IMR-90 (cell line): ENCODE measurements at regions not wholly inside any gene's neighbourhood (a gene's known extent, or its start where the extent isn't known, plus 50 kb on each side); places are given as distances from the start of the nearest gene placed in this dataset.

Experiments
- ATAC-seq: fragments of 200-7000 bp; cut with Tn5 transposase; 2 replicates; pipeline ENCODE4 v1.9.1; 2020; ENCODE audit warnings: low read depth, mild to moderate bottlenecking, moderate library complexity
- BruUV-seq: library from RNA; stranded (reverse); fragments of 400-500 nt; replicated peaks from 2 replicates; lab custom pipeline; 2021; lab: Mats Ljungman, UMichigan
- CTCF ChIA-PET: fragments of 300-600 bp; formaldehyde crosslinking; extraction: SDS; loops from one replicate; lab custom pipeline; 2021; ENCODE audit warnings: antibody characterized with exemption; lab: Yijun Ruan, JAX
- POLR2A ChIA-PET: fragments of 300-600 bp; sonication (Branson Sonifier 250); formaldehyde crosslinking; loops from one replicate; lab custom pipeline; 2022; ENCODE audit warnings: antibody characterized with exemption; ENCODE audit not compliant: unreplicated experiment; lab: Charles Lee
- DNase-seq: peaks from one replicate; pipeline ENCODE4 v3.0.0; 2013
- H2AFZ ChIP-seq: replicated peaks from 2 replicates; pipeline ENCODE3; 2013; ENCODE audit warnings: low read length, mild to moderate bottlenecking; ENCODE audit not compliant: poor library complexity
- H2AK5ac ChIP-seq: 2 replicates; pipeline ENCODE4 v1.6.1; 2013; ENCODE audit warnings: low read depth, low read length, inconsistent platforms
- H2AK9ac ChIP-seq: replicated peaks from 2 replicates; pipeline ENCODE3; 2013; ENCODE audit warnings: mild to moderate bottlenecking, low read depth, low read length, moderate library complexity; ENCODE audit not compliant: poor library complexity
- H2BK120ac ChIP-seq: 2 replicates; pipeline ENCODE4 v1.6.1; 2013; ENCODE audit warnings: low read depth, low read length, inconsistent platforms
- H2BK15ac ChIP-seq: 3 replicates; pipeline ENCODE4 v1.6.1; 2013; ENCODE audit warnings: low read depth, low read length, inconsistent platforms
- H2BK20ac ChIP-seq: 2 replicates; pipeline ENCODE4 v1.6.1; 2013; ENCODE audit warnings: low read depth, mild to moderate bottlenecking, inconsistent platforms, low read length, moderate library complexity
- H2BK5ac ChIP-seq: 2 replicates; pipeline ENCODE4 v1.6.1; 2013; ENCODE audit warnings: mild to moderate bottlenecking, low read depth, low read length, inconsistent platforms; ENCODE audit not compliant: poor library complexity, severe bottlenecking
- H3K14ac ChIP-seq: replicated peaks from 2 replicates; pipeline ENCODE4 v1.6.1; 2013; ENCODE audit warnings: low read depth, low read length, inconsistent platforms
- H3K18ac ChIP-seq: 2 replicates; pipeline ENCODE4 v1.6.1; 2013; ENCODE audit warnings: low read depth, low read length, control low read depth
- H3K23ac ChIP-seq: 2 replicates; pipeline ENCODE4 v1.6.1; 2013; ENCODE audit warnings: low read depth, low read length, inconsistent platforms
- H3K27ac ChIP-seq: 2 replicates; pipeline ENCODE4 v1.5.1; 2013; ENCODE audit warnings: mild to moderate bottlenecking, control low read depth, low read length; ENCODE audit not compliant: insufficient read depth
- H3K27me3 ChIP-seq: 2 replicates; pipeline ENCODE4 v1.6.1; 2013; ENCODE audit warnings: low read length; ENCODE audit not compliant: control insufficient read depth, insufficient read depth
- H3K36me3 ChIP-seq: 2 replicates; pipeline ENCODE4 v1.6.1; 2013; ENCODE audit warnings: low read length, mixed read lengths; ENCODE audit not compliant: control insufficient read depth, insufficient read depth
- H3K4ac ChIP-seq: 2 replicates; pipeline ENCODE4 v1.6.1; 2013; ENCODE audit warnings: low read depth, low read length, inconsistent platforms
- H3K4me1 ChIP-seq: 2 replicates; pipeline ENCODE4 v1.6.1; 2013; ENCODE audit warnings: low read length, mixed read lengths; ENCODE audit not compliant: control insufficient read depth, insufficient read depth
- H3K4me2 ChIP-seq: 2 replicates; pipeline ENCODE4 v1.6.1; 2013; ENCODE audit warnings: low read depth, mild to moderate bottlenecking, control low read depth, low read length, moderate library complexity
- H3K4me3 ChIP-seq: 2 replicates; pipeline ENCODE4 v1.5.1; 2013; ENCODE audit warnings: low read depth, mild to moderate bottlenecking, control low read depth, low read length, moderate library complexity; ENCODE audit not compliant: insufficient read depth
- H3K56ac ChIP-seq: 2 replicates; pipeline ENCODE4 v1.6.1; 2013; ENCODE audit warnings: low read length, inconsistent platforms; ENCODE audit not compliant: insufficient read depth; ENCODE audit errors: extremely low read depth
- H3K79me1 ChIP-seq, 2 experiments: 2 replicates each; pipeline ENCODE4 v1.6.1; 2013; ENCODE audit warnings: low read length in 2 of 2, inconsistent platforms in 1 of 2, low read depth in 1 of 2
- H3K9ac ChIP-seq: 2 replicates; pipeline ENCODE4 v1.6.1; 2013; ENCODE audit warnings: low read depth, low read length, control low read depth
- H3K9me1 ChIP-seq: 2 replicates; pipeline ENCODE4 v1.6.1; 2013; ENCODE audit warnings: low read length, inconsistent platforms; ENCODE audit not compliant: insufficient read depth
- H3K9me3 ChIP-seq: 2 replicates; pipeline ENCODE4 v1.6.1; 2013; ENCODE audit warnings: low read length; ENCODE audit not compliant: control insufficient read depth, insufficient read depth
- H4K20me1 ChIP-seq: 2 replicates; pipeline ENCODE4 v1.6.1; 2013; ENCODE audit warnings: low read length, inconsistent platforms; ENCODE audit not compliant: insufficient read depth
- H4K5ac ChIP-seq: 2 replicates; pipeline ENCODE4 v1.6.1; 2013; ENCODE audit warnings: mild to moderate bottlenecking, low read depth, low read length, control low read depth
- H4K8ac ChIP-seq, 2 experiments: 2 replicates each; pipeline ENCODE4 v1.6.1; 2013; ENCODE audit warnings: low read depth in 2 of 2, low read length in 2 of 2, control low read depth in 1 of 2, inconsistent platforms in 1 of 2
- H4K91ac ChIP-seq: 2 replicates; pipeline ENCODE4 v1.6.1; 2013; ENCODE audit warnings: low read depth, low read length, inconsistent platforms; ENCODE audit not compliant: insufficient read depth
- BHLHE40 ChIP-seq: fragments of 150-350 bp; IDR thresholded peaks from 2 replicates; pipeline ENCODE4 v1.6.1; 2016; ENCODE audit warnings: mild to moderate bottlenecking, low read depth, low read length
- CEBPB ChIP-seq: IDR thresholded peaks from 2 replicates; pipeline ENCODE4 v1.6.1; 2012; ENCODE audit warnings: low read depth, low read length, improper control_type of control experiment
- CHD1 ChIP-seq: IDR thresholded peaks from 2 replicates; pipeline ENCODE4 v1.6.1; 2012; ENCODE audit warnings: low read depth, low read length, improper control_type of control experiment
- CTCF ChIP-seq: conservative IDR thresholded peaks from 2 replicates; pipeline ENCODE4 v1.5.1; 2012; ENCODE audit warnings: mild to moderate bottlenecking, low read depth, low read length, improper control_type of control experiment
- ELK1 ChIP-seq: fragments of 150-350 bp; IDR thresholded peaks from 2 replicates; pipeline ENCODE4 v1.6.1; 2016; ENCODE audit warnings: low read depth, mild to moderate bottlenecking, low read length, moderate library complexity, borderline replicate concordance
- FOS ChIP-seq: fragments of 150-350 bp; IDR thresholded peaks from 2 replicates; pipeline ENCODE4 v1.6.1; 2016; ENCODE audit warnings: low read depth, low read length
- MAFK ChIP-seq: IDR thresholded peaks from 2 replicates; pipeline ENCODE4 v1.6.1; 2012; ENCODE audit warnings: low read depth, low read length, improper control_type of control experiment
- MAZ ChIP-seq: IDR thresholded peaks from 2 replicates; pipeline ENCODE4 v1.6.1; 2012; ENCODE audit warnings: low read depth, mild to moderate bottlenecking, low read length, improper control_type of control experiment, moderate library complexity, borderline replicate concordance
- MXI1 ChIP-seq: IDR thresholded peaks from 2 replicates; pipeline ENCODE4 v1.6.1; 2012; ENCODE audit warnings: low read depth, mild to moderate bottlenecking, low read length, moderate library complexity, borderline replicate concordance
- NFE2L2 ChIP-seq: fragments of 150-350 bp; IDR thresholded peaks from 2 replicates; pipeline ENCODE4 v1.6.1; 2016; ENCODE audit warnings: low read depth, mild to moderate bottlenecking, low read length
- POLR2A ChIP-seq: IDR thresholded peaks from 2 replicates; pipeline ENCODE4 v1.6.1; 2012; ENCODE audit warnings: mild to moderate bottlenecking, low read depth, low read length
- RAD21 ChIP-seq: IDR thresholded peaks from 2 replicates; pipeline ENCODE4 v1.6.1; 2012; ENCODE audit warnings: low read length, improper control_type of control experiment
- RCOR1 ChIP-seq: IDR thresholded peaks from 2 replicates; pipeline ENCODE4 v1.6.1; 2012; ENCODE audit warnings: mild to moderate bottlenecking, low read length, improper control_type of control experiment; ENCODE audit not compliant: insufficient replicate concordance
- RFX5 ChIP-seq: IDR thresholded peaks from 2 replicates; pipeline ENCODE4 v1.8.0; 2012; ENCODE audit warnings: low read depth, mild to moderate bottlenecking, low read length, moderate library complexity
- SMC3 ChIP-seq: fragments of 150-350 bp; IDR thresholded peaks from 2 replicates; pipeline ENCODE4 v1.6.1; 2016; ENCODE audit warnings: low read depth, mild to moderate bottlenecking, antibody characterized with exemption, low read length, moderate library complexity
- USF2 ChIP-seq: fragments of 150-350 bp; IDR thresholded peaks from 2 replicates; pipeline ENCODE4 v1.6.1; 2017; ENCODE audit warnings: mild to moderate bottlenecking, antibody characterized with exemption, low read length, low read depth
- WGBS, 2 experiments: methylation state at CpG; one replicate each; pipeline versions ENCODE4 v1.1.5 to v1.1.7; 2013; ENCODE audit warnings: missing lambda C conversion rate in 2 of 2; ENCODE audit not compliant: insufficient read length in 1 of 2; ENCODE audit errors: extremely low coverage in 2 of 2; 5-methylcytosine and 5-hydroxymethylcytosine counted together
- dilution Hi-C: fragments of 300-500 bp; cut with HindIII; formaldehyde crosslinking; loops from one replicate; pipeline ENCODE4 v1.14.3; 2018; ENCODE audit warnings: low sequenced_read_pairs; ENCODE audit not compliant: unreplicated experiment
- in situ Hi-C: fragments of 300-500 bp; cut with MboI; formaldehyde crosslinking; loops from 3 replicates; pipeline ENCODE4 v1.14.3; 2019; ENCODE audit warnings: low sequenced_read_pairs, inconsistent platforms, mixed read lengths
- intact Hi-C: fragments of 100-400 bp; cut with micrococcal nuclease; formaldehyde crosslinking; loops from 2 replicates; pipeline ENCODE4 v1.10.0; 2022

- H3K27ac ChIP-seq: no peak overlapping the region
- intact Hi-C loops: no loop called here
These were observed 409.3 kb upstream of the KCNH7 start for GRCh38 chr2:163247847-163248220.

More at GRCh38 chr2:163247847-163248220, 409.3 kb upstream of the KCNH7 start:
- ChIA-PET POLR2A (no interaction called here), CTCF (interaction anchor here (0.7 kb wide), 1 partner anchor 56 kb away, joined by 4 read pairs; no protein-coding TSS in a partner anchor)
- no peak overlapping the region for H2AFZ ChIP-seq
- WGBS, 2 experiments: no CpG with 5 or more reads among the region's 2 CpGs
- H3K4me3 ChIP-seq: no peak overlapping the region
- no peaks in the 10 kb centered on the region for H3K36me3 ChIP-seq
- no peak overlapping the region for H3K56ac ChIP-seq
- TF ChIP-seq CTCF: no peak
- no peak for TF ChIP-seq MAZ
- no peak for TF ChIP-seq NFE2L2
- TF ChIP-seq SMC3: no peak
- no peak for TF ChIP-seq MXI1
- TF ChIP-seq USF2: no peak
- no peak for TF ChIP-seq BHLHE40
- no peak for TF ChIP-seq RCOR1
- no peak for TF ChIP-seq CHD1
- TF ChIP-seq FOS: no peak
- no peak for TF ChIP-seq ELK1
- TF ChIP-seq RAD21: no peak
- TF ChIP-seq POLR2A: no peak
- no peak for TF ChIP-seq MAFK
- no peak for TF ChIP-seq CEBPB
- TF ChIP-seq RFX5: no peak
- ATAC-seq: no peak
- H2BK120ac ChIP-seq: no peak overlapping the region
- no peak overlapping the region for H3K14ac ChIP-seq
- H2BK5ac ChIP-seq: no peak overlapping the region
- H3K9me3 ChIP-seq: no peaks in the 10 kb centered on the region
- no peak overlapping the region for H4K5ac ChIP-seq
- H3K79me1 ChIP-seq: no peaks in the 10 kb centered on the region
- H4K20me1 ChIP-seq: no peaks in the 10 kb centered on the region
- BruUV-seq: no TSS peak
- no peak overlapping the region for H2BK20ac ChIP-seq
- H3K4me2 ChIP-seq: no peak overlapping the region
- H3K18ac ChIP-seq: no peak overlapping the region
- no peaks in the 10 kb centered on the region for H3K4me1 ChIP-seq
- dilution Hi-C loops (no loop called here), in situ Hi-C loops (no loop called here)
- no peak overlapping the region for H3K23ac ChIP-seq
- no peak for DNase-seq
- H2AK9ac ChIP-seq: no peak overlapping the region
- no peak overlapping the region for H4K91ac ChIP-seq
- H3K9ac ChIP-seq: no peak overlapping the region
- no peak overlapping the region for H3K4ac ChIP-seq
- H2BK15ac ChIP-seq: no peak overlapping the region
- peaks cover 2% of the 10 kb centered on the region; the same call in 1 of the 2 replicates for H3K27me3 ChIP-seq
- H3K9me1 ChIP-seq: no peaks in the 10 kb centered on the region
- H4K8ac ChIP-seq: no peak overlapping the region
- no peak overlapping the region for H2AK5ac ChIP-seq
